Neural cell (in vitro differentiated cells): ENCODE measurements at regions not wholly inside any gene's neighbourhood (a gene's known extent, or its start where the extent isn't known, plus 50 kb on each side); places are given as distances from the start of the nearest gene placed in this dataset.

Source experiments
- H2AFZ ChIP-seq: fragments of 200-600, 300-800 bp; sonication (generic), shearing (Covaris generic); 2 replicates; pipeline ENCODE4 v1.6.0; 2014; ENCODE audit warnings: low read depth, mild to moderate bottlenecking, antibody characterized with exemption, low read length, moderate library complexity
- H3F3A ChIP-seq: fragments of 200-600 bp; shearing (Covaris generic); 2 replicates; pipeline ENCODE4 v1.6.1; 2016; ENCODE audit warnings: mild to moderate bottlenecking, moderate library complexity, mixed read lengths, antibody characterized with exemption, low read length; ENCODE audit not compliant: insufficient read depth, poor library complexity, severe bottlenecking
- H3K27ac ChIP-seq: fragments of 200-600, 300-800 bp; sonication (generic), shearing (Covaris generic); 2 replicates; pipeline ENCODE4 v1.5.1; 2014; ENCODE audit warnings: mild to moderate bottlenecking, low read length, moderate library complexity
- H3K27me3 ChIP-seq: fragments of 300-800, 200-600 bp; sonication (generic), shearing (Covaris generic); 2 replicates; pipeline ENCODE4 v1.6.0; 2014; ENCODE audit warnings: mild to moderate bottlenecking, low read depth, low read length, moderate library complexity; ENCODE audit not compliant: insufficient read depth
- H3K36me3 ChIP-seq: fragments of 300-800, 200-600 bp; sonication (generic), shearing (Covaris generic); 2 replicates; pipeline ENCODE4 v1.5.1; 2014; ENCODE audit warnings: mild to moderate bottlenecking, antibody characterized with exemption, low read length, moderate library complexity; ENCODE audit not compliant: insufficient read depth
- H3K4me2 ChIP-seq: fragments of 300-800, 200-600 bp; sonication (generic), shearing (Covaris generic); 2 replicates; pipeline ENCODE4 v1.6.0; 2014; ENCODE audit warnings: mild to moderate bottlenecking, low read length
- H3K4me3 ChIP-seq: fragments of 300-800, 200-600 bp; sonication (generic), shearing (Covaris generic); 2 replicates; pipeline ENCODE4 v1.5.1; 2014; ENCODE audit warnings: mild to moderate bottlenecking, low read length, moderate library complexity
- H3K79me2 ChIP-seq: fragments of 200-600 bp; shearing (Covaris generic); replicated peaks from 2 replicates; pipeline ENCODE4 v1.6.0; 2014; ENCODE audit warnings: mild to moderate bottlenecking, low read length, moderate library complexity; ENCODE audit not compliant: insufficient read depth
- H3K9ac ChIP-seq: fragments of 300-800, 200-600 bp; sonication (generic), shearing (Covaris generic); 2 replicates; pipeline ENCODE4 v1.6.1; 2016; ENCODE audit warnings: mild to moderate bottlenecking, low read length, mixed read lengths
- H3K9me2 ChIP-seq: fragments of 200-600 bp; shearing (Covaris generic); 2 replicates; pipeline ENCODE4 v1.6.1; 2016; ENCODE audit warnings: mild to moderate bottlenecking, low read length, mixed read lengths; ENCODE audit not compliant: insufficient read depth
- H3K9me3 ChIP-seq: fragments of 200-600, 300-800 bp; sonication (generic), shearing (Covaris generic); 2 replicates; pipeline ENCODE4 v1.6.1; 2016; ENCODE audit warnings: mild to moderate bottlenecking, mixed run types, low read length, moderate library complexity, mixed read lengths
- H4K20me1 ChIP-seq: fragments of 200-600 bp; shearing (Covaris generic); 2 replicates; pipeline ENCODE4 v1.6.1; 2016; ENCODE audit warnings: mild to moderate bottlenecking, mixed run types; ENCODE audit not compliant: insufficient read depth
- CTCF ChIP-seq: fragments of 450-650 bp; IDR thresholded peaks from 2 replicates; pipeline ENCODE4 v1.5.1; 2014; ENCODE audit warnings: antibody characterized with exemption, mild to moderate bottlenecking, moderate library complexity; ENCODE audit not compliant: poor library complexity, severe bottlenecking
- EP300 ChIP-seq: fragments of 450-650 bp; conservative IDR thresholded peaks from 2 replicates; pipeline ENCODE4 v1.6.1; 2014; ENCODE audit warnings: antibody characterized with exemption, mild to moderate bottlenecking, moderate library complexity; ENCODE audit not compliant: poor library complexity, severe bottlenecking
- EZH2 ChIP-seq: fragments of 200-600, 300-800 bp; shearing (Covaris generic), sonication (generic); IDR thresholded peaks from 2 replicates; pipeline ENCODE4 v1.6.1; 2014; ENCODE audit warnings: antibody characterized with exemption, low read length, borderline replicate concordance, mild to moderate bottlenecking; ENCODE audit not compliant: insufficient read depth, poor library complexity, severe bottlenecking
- MXI1 ChIP-seq: fragments of 450-650 bp; conservative IDR thresholded peaks from 2 replicates; pipeline ENCODE4 v1.6.1; 2014; ENCODE audit warnings: antibody characterized with exemption, mild to moderate bottlenecking; ENCODE audit not compliant: poor library complexity, severe bottlenecking
- POLR2AphosphoS5 ChIP-seq: IDR thresholded peaks from 2 replicates; pipeline ENCODE4 v1.6.1; 2012
- RAD21 ChIP-seq: fragments of 450-650 bp; conservative IDR thresholded peaks from 2 replicates; pipeline ENCODE4 v1.6.1; 2014; ENCODE audit warnings: antibody characterized with exemption, mild to moderate bottlenecking, moderate library complexity
- REST ChIP-seq: IDR thresholded peaks from 2 replicates; pipeline ENCODE4 v1.6.1; 2012; ENCODE audit warnings: borderline replicate concordance
- SMC3 ChIP-seq: fragments of 450-650 bp; conservative IDR thresholded peaks from 2 replicates; pipeline ENCODE4 v1.6.1; 2014; ENCODE audit warnings: antibody characterized with exemption, mild to moderate bottlenecking, moderate library complexity; ENCODE audit not compliant: poor library complexity
- TAF1 ChIP-seq: IDR thresholded peaks from 2 replicates; pipeline ENCODE4 v1.6.1; 2012; ENCODE audit warnings: low read depth

GRCh38 chr11:80873310-80873999 is 1432.6 kb upstream of the TENM4 start:
- no peaks in the 10 kb centered on the region for H4K20me1 ChIP-seq
- H3K9ac ChIP-seq, result no peak overlapping the region
- no peak overlapping the region for H2AFZ ChIP-seq
- no peak for TF ChIP-seq MXI1
- no peak for TF ChIP-seq POLR2AphosphoS5
- TF ChIP-seq TAF1, result no peak
- no peak for TF ChIP-seq CTCF
- no peak for TF ChIP-seq EP300
- no peak for TF ChIP-seq REST
- no peak for TF ChIP-seq EZH2
- TF ChIP-seq SMC3, result no peak
- TF ChIP-seq RAD21, result no peak
- no peaks in the 10 kb centered on the region for H3K36me3 ChIP-seq
- H3K4me3 ChIP-seq, result no peak overlapping the region
- no peaks in the 10 kb centered on the region for H3K79me2 ChIP-seq
- no peaks in the 10 kb centered on the region for H3K9me3 ChIP-seq
- H3K27me3 ChIP-seq, result no peaks in the 10 kb centered on the region
- H3F3A ChIP-seq, result no peaks in the 10 kb centered on the region
- H3K27ac ChIP-seq, result no peak overlapping the region
- H3K4me2 ChIP-seq, result no peak overlapping the region
- no peaks in the 10 kb centered on the region for H3K9me2 ChIP-seq

GRCh38 chr11:80872116-80872728 is 1431.4 kb upstream of the TENM4 start:
- no peak overlapping the region for H3K9ac ChIP-seq
- no peaks in the 10 kb centered on the region for H3K36me3 ChIP-seq
- no peaks in the 10 kb centered on the region for H4K20me1 ChIP-seq
- H3K9me3 ChIP-seq, result no peaks in the 10 kb centered on the region
- no peaks in the 10 kb centered on the region for H3K27me3 ChIP-seq
- TF ChIP-seq EP300 (no peak), REST (no peak), MXI1 (no peak), POLR2AphosphoS5 (no peak), TAF1 (no peak), CTCF (no peak), RAD21 (no peak), SMC3 (no peak), EZH2 (no peak)
- no peak overlapping the region for H3K4me3 ChIP-seq
- H3K9me2 ChIP-seq, result no peaks in the 10 kb centered on the region
- H3K27ac ChIP-seq, result no peak overlapping the region
- H2AFZ ChIP-seq, result no peak overlapping the region
- H3K79me2 ChIP-seq, result no peaks in the 10 kb centered on the region
- no peak overlapping the region for H3K4me2 ChIP-seq
- no peaks in the 10 kb centered on the region for H3F3A ChIP-seq
